ENCODE measurements at regions not wholly inside any gene's neighbourhood (a gene's known extent, or its start where the extent isn't known, plus 50 kb on each side); places are given as distances from the start of the nearest gene placed in this dataset.
"Not testable (repeated sequence)": the region's sequence is repeated elsewhere in the genome, so short reads cannot be mapped to it uniquely, and the experiment has no call there.

DNA sequence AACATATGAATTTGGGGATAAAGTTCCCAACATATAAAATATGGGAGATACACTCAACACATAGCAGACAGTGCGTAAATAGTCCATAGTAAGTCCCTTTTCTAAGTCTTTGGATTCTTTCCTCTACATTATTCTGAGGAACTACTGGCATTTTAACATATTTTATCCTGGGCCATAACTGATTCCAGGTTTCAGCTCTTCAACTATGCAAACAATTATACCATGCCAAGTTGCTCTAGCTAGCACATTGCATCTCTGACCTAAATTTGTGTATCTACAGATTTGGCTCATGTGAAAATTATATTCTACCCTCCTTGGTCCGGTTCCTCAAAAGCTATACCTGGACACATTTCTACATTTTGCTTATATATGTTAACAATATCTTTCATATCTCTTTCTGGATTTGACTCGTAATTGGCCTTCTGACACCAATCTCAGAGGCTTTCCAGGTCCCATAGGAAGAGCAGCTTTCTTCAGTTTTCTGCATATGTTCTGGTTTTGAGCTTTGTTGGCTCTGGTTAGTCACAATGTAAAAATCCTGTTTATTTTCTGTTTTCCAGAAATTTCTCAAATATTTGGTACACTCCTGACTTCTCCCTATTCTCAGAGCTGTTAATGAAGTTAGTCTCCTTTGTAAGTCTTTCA is 305.4 kb downstream of the BMP4 start:
- no peak for DNase-seq

- no peak for DNase-seq
Measured at GRCh38 chr14:53646925-53647324, 309.7 kb downstream of the BMP4 start.

- DNase-seq = no peak
Measured at GRCh38 chr14:53640695-53641094, 315.9 kb downstream of the BMP4 start.

GRCh38 chr14:53638966-53639365 is 317.7 kb downstream of the BMP4 start:
- DNase-seq = no peak

- no peak for DNase-seq
Measured at GRCh38 chr14:53634793-53635192, 321.8 kb downstream of the BMP4 start.

GRCh38 chr14:53630336-53630735 is 326.3 kb downstream of the BMP4 start:
- no peak for DNase-seq

DNA sequence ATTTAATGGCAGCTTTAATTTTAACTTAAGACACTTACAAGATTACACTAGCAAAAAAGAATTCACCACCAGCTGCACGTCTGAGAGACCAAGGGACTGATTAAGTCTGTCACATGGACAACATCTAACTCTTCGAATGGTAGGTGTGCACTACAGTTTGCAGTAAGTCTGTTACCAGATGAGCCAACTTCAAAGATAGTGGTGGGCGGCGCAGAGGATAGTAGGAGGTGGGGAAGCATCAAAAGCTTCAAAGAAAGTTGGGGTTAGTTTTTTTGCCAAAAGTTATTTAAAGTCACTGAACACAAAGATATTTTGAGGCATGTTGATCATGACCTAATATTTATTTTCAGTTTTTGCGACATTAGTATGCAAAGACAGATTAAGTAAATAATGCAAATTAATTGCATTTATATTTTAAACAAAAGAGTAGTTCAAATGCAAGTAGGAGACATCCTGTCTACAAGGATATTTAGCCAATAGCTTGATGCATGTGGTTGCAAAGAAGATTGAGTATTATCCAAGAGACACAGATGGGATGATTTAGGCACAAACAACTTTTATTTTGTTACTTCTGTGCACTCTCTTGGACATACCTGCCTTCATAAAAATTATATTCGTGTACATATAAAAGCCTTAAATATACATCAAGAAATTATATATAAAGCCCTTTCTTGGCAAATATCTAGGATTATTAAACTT is 327.7 kb downstream of the BMP4 start:
- DNase-seq = no peak

DNA sequence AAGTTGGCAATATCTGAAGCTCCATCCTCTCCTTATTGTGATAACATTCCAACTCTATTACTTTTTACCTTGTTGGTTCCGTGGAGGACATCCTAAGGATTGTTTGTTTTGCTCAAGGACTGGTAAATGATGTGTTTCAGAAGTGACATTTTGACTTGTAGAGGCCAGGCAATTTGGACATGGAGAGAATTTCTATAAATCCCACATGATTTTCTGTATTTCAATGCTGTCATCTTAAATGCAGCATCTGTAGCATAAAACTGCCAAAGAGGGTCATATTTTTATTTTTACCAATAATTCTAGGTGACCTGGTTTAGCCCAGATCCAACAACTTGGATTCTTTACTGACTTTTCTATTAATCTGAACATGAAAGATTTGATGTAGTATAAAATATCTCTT is 328.4 kb downstream of the BMP4 start:
- no peak for DNase-seq

- DNase-seq = no peak
Measured at GRCh38 chr14:53626761-53627160, 329.9 kb downstream of the BMP4 start.

GRCh38 chr14:53622447-53622846 is 334.2 kb downstream of the BMP4 start:
- no peak for DNase-seq

DNA sequence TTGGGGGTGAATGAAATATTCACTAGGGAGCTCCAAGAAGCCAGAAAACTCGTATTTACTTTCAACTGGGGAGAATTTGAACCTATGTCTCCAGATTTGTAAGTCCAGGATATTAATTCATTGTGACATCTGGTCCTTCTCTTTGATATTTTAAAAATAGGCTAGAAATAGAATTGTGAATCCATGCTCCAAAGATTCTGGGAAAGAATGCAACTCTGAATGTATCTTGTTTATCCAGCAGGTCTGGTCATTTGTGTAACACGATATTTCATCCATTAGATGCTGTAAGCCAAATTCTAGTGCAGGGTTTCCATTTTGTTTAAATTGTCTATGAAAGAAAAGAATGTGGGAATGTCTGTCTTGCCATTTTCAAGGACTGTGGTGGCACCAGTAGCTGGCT is 334.7 kb downstream of the BMP4 start:
- no peak for DNase-seq

- DNase-seq = no peak
Measured at GRCh38 chr14:53621433-53621832, 335.2 kb downstream of the BMP4 start.

DNA sequence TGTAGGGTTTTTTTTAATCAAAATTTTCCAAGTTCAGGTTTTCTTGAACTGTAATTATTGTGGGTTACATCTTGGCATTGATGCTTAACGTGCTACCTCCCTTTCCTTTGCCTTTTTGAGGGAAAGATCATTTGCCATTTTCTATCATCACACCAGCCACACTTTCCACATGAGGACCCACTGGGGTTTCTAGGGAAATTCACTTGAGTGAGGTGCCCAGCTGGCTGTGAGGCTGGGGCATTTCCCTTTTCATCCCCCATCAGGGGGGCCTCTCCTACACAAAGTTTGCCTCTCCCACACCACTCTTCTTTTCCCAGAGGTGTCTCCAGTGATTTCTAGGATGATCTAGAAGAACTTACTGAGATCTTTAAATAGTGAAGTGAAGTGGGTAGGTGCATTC is 335.7 kb downstream of the BMP4 start:
- no peak for DNase-seq

DNA sequence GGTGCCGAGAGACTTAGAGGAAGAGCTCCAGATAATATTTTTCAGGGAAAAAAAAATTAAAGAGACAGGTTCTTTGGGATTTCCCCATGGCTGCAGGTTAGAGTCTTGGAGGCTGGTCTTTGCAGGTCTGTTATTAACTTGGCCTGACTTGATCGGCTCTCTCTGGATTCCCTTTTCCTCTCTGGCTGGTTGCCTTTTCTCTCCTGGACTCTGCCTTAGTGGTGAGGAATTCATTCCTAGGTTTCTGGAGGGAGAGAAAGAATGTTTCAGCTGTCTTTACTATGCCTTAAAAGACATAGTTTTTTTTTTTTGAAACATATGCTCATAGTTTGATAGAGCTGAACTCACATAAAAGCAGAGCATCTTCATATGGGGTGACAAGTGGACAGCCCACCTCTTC is 336.3 kb downstream of the BMP4 start:
- no peak for DNase-seq

- no peak for DNase-seq
Measured at GRCh38 chr14:53619691-53620231, 336.9 kb downstream of the BMP4 start.

- DNase-seq = not testable (repeated sequence)
Measured at GRCh38 chr14:53616536-53616935, 340.1 kb downstream of the BMP4 start.

- no peak for DNase-seq
Measured at GRCh38 chr14:53615252-53615651, 341.4 kb downstream of the BMP4 start.

GRCh38 chr14:53613404-53614253 is 343.0 kb downstream of the BMP4 start:
- peak; percentile 23 for DNase-seq

DNA sequence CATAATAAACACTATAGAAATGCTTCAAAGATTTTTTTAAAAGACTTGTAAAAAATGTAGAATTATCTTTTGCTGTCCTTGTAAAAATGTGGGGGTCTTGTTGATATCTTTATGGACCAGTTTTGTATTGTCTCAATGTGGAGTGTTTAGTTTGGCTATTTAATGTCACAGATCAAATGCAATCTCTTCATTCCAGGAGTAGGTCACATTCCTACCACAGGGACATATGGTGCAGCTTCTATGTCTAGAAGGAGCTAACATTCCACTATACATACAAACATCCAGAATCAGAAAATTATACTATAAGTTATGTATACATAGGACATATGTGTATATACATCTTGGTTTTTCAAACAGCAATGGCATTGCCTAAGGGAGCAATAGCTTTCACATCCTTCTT is 345.7 kb downstream of the BMP4 start:
- DNase-seq = no peak

DNA sequence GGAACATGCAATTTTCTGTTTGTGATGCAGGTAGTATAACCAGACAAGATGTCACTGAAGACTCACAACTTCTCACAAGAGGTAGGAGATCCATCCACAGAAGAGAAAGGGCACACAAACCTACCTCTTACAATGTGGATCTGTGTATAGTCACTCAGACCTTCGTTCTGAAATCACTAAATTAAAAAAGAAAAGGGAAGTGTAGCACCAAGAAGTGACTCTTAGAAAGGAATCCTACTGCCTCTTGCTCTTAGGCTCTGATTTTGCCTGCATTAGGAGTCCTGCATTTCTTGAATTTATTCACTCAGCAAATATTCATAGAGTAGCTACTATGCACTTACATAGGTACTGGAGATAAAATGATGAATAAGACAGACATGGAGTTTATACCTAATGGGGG is 347.6 kb downstream of the BMP4 start:
- DNase-seq = no peak

DNA sequence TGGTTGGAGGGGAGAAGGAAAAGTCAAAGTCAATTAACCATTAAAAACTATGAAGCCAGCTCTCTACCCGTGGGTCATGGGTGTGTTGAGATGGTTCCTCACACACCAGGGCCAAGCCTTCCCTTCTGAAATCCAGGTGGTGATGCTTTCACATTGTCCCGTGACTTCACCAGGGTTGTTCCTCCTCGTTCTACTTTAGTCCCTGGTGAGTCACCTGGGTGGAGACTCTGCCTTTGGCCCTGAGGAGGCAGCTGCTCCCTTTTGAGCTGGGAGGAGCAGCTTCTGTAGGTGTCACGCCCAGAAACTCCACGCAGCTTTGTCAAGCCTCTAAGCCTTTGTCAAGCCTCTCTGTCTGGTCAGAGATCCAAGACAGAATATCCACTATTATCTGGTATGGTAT is 348.3 kb downstream of the BMP4 start:
- DNase-seq = no peak

- DNase-seq = no peak
Measured at GRCh38 chr14:53606203-53606602, 350.4 kb downstream of the BMP4 start.

- no peak for DNase-seq
Measured at GRCh38 chr14:53605562-53605961, 351.1 kb downstream of the BMP4 start.

DNA sequence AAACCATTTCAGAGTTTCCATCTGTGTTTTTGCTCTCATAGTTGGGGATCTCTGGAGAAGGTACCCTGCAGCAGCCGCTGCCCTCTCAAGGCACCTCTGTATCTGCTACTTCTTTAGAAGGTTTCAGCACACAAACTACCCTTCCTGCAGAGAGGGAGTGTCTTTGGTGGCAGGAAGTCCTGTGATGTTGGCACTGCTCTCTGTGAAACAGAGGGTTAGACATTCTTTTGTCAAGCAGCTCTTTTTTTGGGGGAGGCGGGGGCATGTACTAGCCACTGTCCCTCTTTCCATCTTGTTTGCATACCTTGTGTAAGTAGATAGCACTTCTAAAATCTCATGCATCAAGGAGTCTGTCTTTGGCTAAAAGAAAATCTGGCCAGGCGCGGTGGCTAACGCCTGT is 352.6 kb downstream of the BMP4 start:
- DNase-seq = no peak

Data from CD4-positive, alpha-beta T cell treated with Interleukin-15 for 1 hour (primary cell).